WI38 (cell line): ENCODE measurements at regions not wholly inside any gene's neighbourhood (a gene's known extent, or its start where the extent isn't known, plus 50 kb on each side); places are given as distances from the start of the nearest gene placed in this dataset.
"Not testable (repeated sequence)": the region's sequence is repeated elsewhere in the genome, so short reads cannot be mapped to it uniquely, and the experiment has no call there.

Experiments used
- H3K4me3 ChIP-seq: 2 replicates; pipeline ENCODE4 v1.5.1; 2011; ENCODE audit warnings: low read depth, mild to moderate bottlenecking, control low read depth, low read length
- TF ChIP-seq, protein P1 (sequence below): IDR thresholded peaks from 2 replicates; pipeline ENCODE4 v1.5.1; 2012; ENCODE audit warnings: low read depth, mild to moderate bottlenecking, control low read depth, low read length

- H3K4me3 ChIP-seq: no peak overlapping the region
- TF ChIP-seq, protein P1, sequence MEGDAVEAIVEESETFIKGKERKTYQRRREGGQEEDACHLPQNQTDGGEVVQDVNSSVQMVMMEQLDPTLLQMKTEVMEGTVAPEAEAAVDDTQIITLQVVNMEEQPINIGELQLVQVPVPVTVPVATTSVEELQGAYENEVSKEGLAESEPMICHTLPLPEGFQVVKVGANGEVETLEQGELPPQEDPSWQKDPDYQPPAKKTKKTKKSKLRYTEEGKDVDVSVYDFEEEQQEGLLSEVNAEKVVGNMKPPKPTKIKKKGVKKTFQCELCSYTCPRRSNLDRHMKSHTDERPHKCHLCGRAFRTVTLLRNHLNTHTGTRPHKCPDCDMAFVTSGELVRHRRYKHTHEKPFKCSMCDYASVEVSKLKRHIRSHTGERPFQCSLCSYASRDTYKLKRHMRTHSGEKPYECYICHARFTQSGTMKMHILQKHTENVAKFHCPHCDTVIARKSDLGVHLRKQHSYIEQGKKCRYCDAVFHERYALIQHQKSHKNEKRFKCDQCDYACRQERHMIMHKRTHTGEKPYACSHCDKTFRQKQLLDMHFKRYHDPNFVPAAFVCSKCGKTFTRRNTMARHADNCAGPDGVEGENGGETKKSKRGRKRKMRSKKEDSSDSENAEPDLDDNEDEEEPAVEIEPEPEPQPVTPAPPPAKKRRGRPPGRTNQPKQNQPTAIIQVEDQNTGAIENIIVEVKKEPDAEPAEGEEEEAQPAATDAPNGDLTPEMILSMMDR: no peak
Measured at GRCh38 chr4:13711233-13711785, 83.8 kb upstream of the BOD1L1 start.

- TF ChIP-seq, protein P1: no peak
- no peak overlapping the region for H3K4me3 ChIP-seq
Measured at GRCh38 chr4:13721894-13722293, 94.4 kb upstream of the BOD1L1 start.

GRCh38 chr4:13722649-13723048, 95.1 kb upstream of the BOD1L1 start:
- no peak overlapping the region for H3K4me3 ChIP-seq
- TF ChIP-seq, protein P1: no peak

DNA sequence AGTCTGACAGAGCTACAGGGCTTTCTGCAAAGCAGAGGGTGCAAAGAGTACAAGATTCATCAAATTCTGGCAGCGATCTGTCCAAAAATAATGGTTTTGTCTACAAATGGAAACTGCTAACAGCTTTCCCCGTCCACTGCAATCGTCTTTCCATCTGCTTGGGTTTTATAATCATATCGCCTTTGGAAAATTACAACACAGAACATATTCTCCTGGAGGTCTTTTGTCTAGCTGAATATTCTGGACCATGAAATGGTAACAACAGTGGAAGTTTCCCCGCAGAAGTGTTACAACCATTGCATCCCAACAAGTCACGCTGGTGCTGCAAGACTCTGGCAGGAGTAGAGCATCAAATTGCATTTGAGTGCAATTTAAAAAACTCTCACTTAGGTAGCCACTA, 101.2 kb upstream of the BOD1L1 start:
- TF ChIP-seq, protein P1: no peak

GRCh38 chr4:13731019-13731418, 103.5 kb upstream of the BOD1L1 start:
- no peak overlapping the region for H3K4me3 ChIP-seq
- TF ChIP-seq, protein P1: no peak

More for the DNA sequence above, 101.2 kb upstream of the BOD1L1 start:
- no peak overlapping the region for H3K4me3 ChIP-seq

DNA sequence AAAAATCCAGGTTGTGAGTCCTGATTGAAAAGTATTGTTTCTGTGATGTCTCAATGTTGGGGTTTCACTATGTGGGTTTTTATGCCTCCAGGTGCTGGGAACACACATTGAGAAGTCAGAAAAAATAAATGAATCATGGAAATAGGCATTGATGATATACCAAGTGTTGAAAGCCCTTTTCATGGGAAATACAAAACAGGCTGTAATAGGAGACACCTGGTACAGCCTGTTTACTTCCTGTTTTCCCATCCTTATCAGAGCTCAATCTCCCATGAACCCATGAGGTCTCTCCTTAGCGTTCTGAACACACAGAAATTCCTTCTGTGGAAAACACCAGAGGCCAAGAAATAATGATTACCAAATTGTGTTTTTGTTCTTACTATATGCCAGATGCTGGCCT, 106.3 kb upstream of the BOD1L1 start:
- H3K4me3 ChIP-seq: no peak overlapping the region
- TF ChIP-seq, protein P1: no peak

DNA sequence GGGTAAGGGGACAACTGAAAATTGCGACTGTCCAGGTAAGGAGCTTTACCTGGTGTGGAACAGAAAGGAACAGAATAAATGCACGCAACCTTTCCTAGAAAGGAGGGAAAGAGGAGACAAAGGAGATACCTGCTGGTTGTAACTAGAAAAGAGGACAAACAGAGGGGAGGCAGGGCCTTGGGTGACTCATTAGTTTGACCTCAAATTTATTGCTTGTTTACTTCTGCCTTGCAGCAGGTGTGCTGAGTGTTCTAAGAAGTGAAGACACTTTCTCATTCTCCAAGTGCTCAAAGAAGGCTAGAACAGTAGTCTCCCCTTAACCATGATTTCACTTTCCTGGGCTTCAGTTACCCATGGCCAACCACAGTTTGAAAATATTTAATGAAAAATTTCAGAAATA, 123.1 kb upstream of the BOD1L1 start:
- H3K4me3 ChIP-seq: no peak overlapping the region
- TF ChIP-seq, protein P1: no peak

DNA sequence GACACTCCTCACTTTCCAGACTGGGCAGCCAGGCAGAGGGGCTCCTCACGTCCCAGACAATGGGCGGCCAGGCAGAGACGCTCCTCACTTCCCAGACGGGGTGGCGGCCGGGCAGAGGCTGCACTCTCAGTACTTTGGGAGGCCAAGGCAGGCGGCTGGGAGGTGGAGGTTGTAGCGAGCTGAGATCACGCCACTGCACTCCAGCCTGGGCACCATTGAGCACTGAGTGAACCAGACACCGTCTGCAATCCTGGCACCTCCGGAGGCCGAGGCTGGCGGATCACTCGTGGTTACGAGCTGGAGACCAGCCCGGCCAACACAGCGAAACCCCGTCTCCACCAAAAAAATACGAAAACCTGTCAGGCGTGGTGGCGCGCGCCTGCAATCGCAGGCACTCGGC, 134.1 kb upstream of the BOD1L1 start:
- not testable (repeated sequence) for H3K4me3 ChIP-seq
